HL-60 (cell line): ENCODE measurements at regions not wholly inside any gene's neighbourhood (a gene's known extent, or its start where the extent isn't known, plus 50 kb on each side); places are given as distances from the start of the nearest gene placed in this dataset.

ENCODE experiments used
- DNase-seq, 2 experiments: peaks; one replicate each; pipeline ENCODE4 v3.0.0-alpha.2; 2010 to 2020; ENCODE audit warnings: low read depth in 1 of 2, low spot score in 1 of 2
- H3K27ac ChIP-seq: fragments of 250-450 bp; sonication (Bioruptor Pico); replicated peaks from 2 replicates; pipeline ENCODE4 v1.5.1; 2020; ENCODE audit warnings: mild to moderate bottlenecking, moderate library complexity
- H3K27me3 ChIP-seq: fragments of 250-450 bp; sonication (Bioruptor Pico); 2 replicates; pipeline ENCODE4 v1.5.1; 2021; ENCODE audit warnings: mild to moderate bottlenecking, moderate library complexity; ENCODE audit not compliant: insufficient read depth, poor library complexity, severe bottlenecking
- H3K4me3 ChIP-seq: replicated peaks from 2 replicates; pipeline ENCODE4 v1.5.1; 2011; ENCODE audit warnings: mild to moderate bottlenecking, control low read depth, low read length; ENCODE audit not compliant: insufficient read depth
- CTCF ChIP-seq: IDR thresholded peaks from one replicate; pipeline ENCODE4 v1.5.1; 2011; ENCODE audit warnings: low read length, control low read depth, inconsistent platforms; ENCODE audit not compliant: insufficient read depth
- GABPA ChIP-seq: IDR thresholded peaks from 2 replicates; pipeline ENCODE4 v1.6.1; 2012; ENCODE audit warnings: low read depth
- POLR2AphosphoS5 ChIP-seq: IDR thresholded peaks from 2 replicates; pipeline ENCODE4 v1.6.1; 2012; ENCODE audit warnings: low read depth
- REST ChIP-seq: IDR thresholded peaks from 2 replicates; pipeline ENCODE4 v1.6.1; 2012; ENCODE audit warnings: low read depth; ENCODE audit not compliant: insufficient replicate concordance
- SPI1 ChIP-seq: IDR thresholded peaks from 2 replicates; pipeline ENCODE4 v1.6.1; 2012; ENCODE audit warnings: low read depth, mild to moderate bottlenecking, borderline replicate concordance

GRCh38 chr5:152270096-152270495, 135.0 kb downstream of the NMUR2 start:
- no peak for DNase-seq
- H3K4me3 ChIP-seq: no peak overlapping the region
- no peak overlapping the region for H3K27ac ChIP-seq
- TF ChIP-seq SPI1: no peak
- TF ChIP-seq GABPA: no peak
- no peak for TF ChIP-seq POLR2AphosphoS5
- no peak for TF ChIP-seq CTCF
- no peak for TF ChIP-seq REST
- H3K27me3 ChIP-seq: no peaks in the 10 kb centered on the region

- no peaks in the 10 kb centered on the region for H3K27me3 ChIP-seq
- TF ChIP-seq POLR2AphosphoS5: no peak
- TF ChIP-seq CTCF: no peak
- TF ChIP-seq SPI1: no peak
- no peak for TF ChIP-seq GABPA
- no peak for TF ChIP-seq REST
Measured at GRCh38 chr5:152269533-152269932, 135.5 kb downstream of the NMUR2 start.

GRCh38 chr5:152264645-152265254, 140.3 kb downstream of the NMUR2 start:
- Histone ChIP-seq H3K27ac (no peak overlapping the region), H3K4me3 (no peak overlapping the region), H3K27me3 (no peaks in the 10 kb centered on the region)
- TF ChIP-seq CTCF (no peak), POLR2AphosphoS5 (no peak), SPI1 (no peak), REST (no peak), GABPA (no peak)
- DNase-seq: no peak

More at GRCh38 chr5:152269533-152269932, 135.5 kb downstream of the NMUR2 start:
- no peak overlapping the region for H3K27ac ChIP-seq
- DNase-seq: no peak
- no peak overlapping the region for H3K4me3 ChIP-seq
